HCT116 (cell line): ENCODE measurements at regions not wholly inside any gene's neighbourhood (a gene's known extent, or its start where the extent isn't known, plus 50 kb on each side); places are given as distances from the start of the nearest gene placed in this dataset.

Source experiments
- ATAC-seq: fragments of 200-7000 bp; cut with Tn5 transposase; 2 replicates; pipeline ENCODE4 v1.9.1; 2020; ENCODE audit warnings: mild to moderate bottlenecking, moderate library complexity
- BruUV-seq: library from RNA; stranded (reverse); fragments of 400-500 nt; replicated peaks from 2 replicates; lab custom pipeline; 2021; lab: Mats Ljungman, UMichigan
- CTCF ChIA-PET: fragments of 300-600 bp; sonication (Branson Sonifier 250); formaldehyde crosslinking; loops from one replicate; lab custom pipeline; 2021; ENCODE audit warnings: antibody characterized with exemption; lab: Charles Lee
- POLR2A ChIA-PET: fragments of 300-600, 350-600 bp; sonication (Branson Sonifier 250); formaldehyde crosslinking; loops from one replicate; lab custom pipeline; 2021; ENCODE audit warnings: antibody characterized with exemption; lab: Charles Lee
- RAD21 ChIA-PET, 2 experiments: fragments of 300-600 bp; sonication (Branson Sonifier 250); formaldehyde crosslinking; loops; one replicate each; lab custom pipeline; 2023; ENCODE audit warnings: low total read pairs in 2 of 2; ENCODE audit not compliant: uncharacterized antibody in 2 of 2, unreplicated experiment in 2 of 2, low non-redundant PET in 1 of 2; lab: Charles Lee
- DNase-seq: peaks from one replicate; pipeline ENCODE4 v3.0.0-alpha.2; 2010; ENCODE audit warnings: low read depth, low spot score
- H2AFZ ChIP-seq: fragments of 200-600 bp; shearing (Covaris generic), sonication (generic); 2 replicates; pipeline ENCODE4 v1.6.1; 2017; ENCODE audit warnings: low read depth, mixed run types, mixed read lengths, antibody characterized with exemption, low read length; ENCODE audit not compliant: poor library complexity, severe bottlenecking
- H3K27ac ChIP-seq: 2 replicates; pipeline ENCODE4 v1.5.1; 2012; ENCODE audit warnings: low read depth, low read length
- H3K27me3 ChIP-seq: fragments of 200-600 bp; sonication (generic); 2 replicates; pipeline ENCODE4 v1.6.1; 2016; ENCODE audit warnings: mixed run types, low read length, mixed read lengths; ENCODE audit not compliant: insufficient read depth
- H3K36me3 ChIP-seq, 2 experiments: fragments of 200-500 bp in 1 of 2; fragments of 200-600 bp in 1 of 2; sonication (Bioruptor generic) in 1 of 2; sonication (generic) in 1 of 2; 2 replicates each; pipeline versions ENCODE4 v1.5.1 to v1.6.1; 2014 to 2016; ENCODE audit warnings: low read length in 2 of 2, inconsistent platforms in 1 of 2, mixed read lengths in 1 of 2, mixed run types in 1 of 2; ENCODE audit not compliant: insufficient read depth in 2 of 2, control insufficient read depth in 1 of 2
- H3K4me1 ChIP-seq, 2 experiments: fragments of 200-600 bp in 1 of 2; sonication (generic) in 1 of 2; 2 replicates each; pipeline versions ENCODE4 v1.5.1 to v1.6.1; 2012 to 2017; ENCODE audit warnings: low read length in 2 of 2, inconsistent platforms in 1 of 2, mild to moderate bottlenecking in 1 of 2, mixed read lengths in 1 of 2, mixed run types in 1 of 2, moderate library complexity in 1 of 2; ENCODE audit not compliant: insufficient read depth in 2 of 2, control insufficient read depth in 1 of 2
- H3K4me2 ChIP-seq: fragments of 200-600 bp; sonication (generic); 2 replicates; pipeline ENCODE4 v1.6.1; 2017; ENCODE audit warnings: mixed run types, low read length, mixed read lengths
- H3K4me3 ChIP-seq, 2 experiments: fragments of 200-600 bp in 1 of 2; sonication (generic) in 1 of 2; replicated peaks in 1 of 2; 2 replicates each; pipeline ENCODE4 v1.5.1; 2011 to 2016; ENCODE audit warnings: low read length in 2 of 2, control low read depth in 1 of 2, low read depth in 1 of 2, mild to moderate bottlenecking in 1 of 2, mixed read lengths in 1 of 2, mixed run types in 1 of 2
- H3K79me2 ChIP-seq: fragments of 200-600 bp; sonication (generic); 2 replicates; pipeline ENCODE4 v1.6.1; 2017; ENCODE audit warnings: mild to moderate bottlenecking, mixed run types, low read length, moderate library complexity, mixed read lengths; ENCODE audit not compliant: insufficient read depth
- H3K9ac ChIP-seq: fragments of 200-600 bp; sonication (generic); 2 replicates; pipeline ENCODE4 v1.6.1; 2016; ENCODE audit warnings: low read length, mixed read lengths
- H3K9me2 ChIP-seq: fragments of 200-600 bp; sonication (generic), shearing (Covaris generic); 2 replicates; pipeline ENCODE4 v1.6.1; 2017; ENCODE audit warnings: mixed run types, mild to moderate bottlenecking, moderate library complexity; ENCODE audit not compliant: insufficient read depth
- H3K9me3 ChIP-seq, 2 experiments: fragments of 200-500 bp in 1 of 2; fragments of 200-600 bp in 1 of 2; sonication (Bioruptor generic) in 1 of 2; sonication (generic) in 1 of 2; 2 replicates each; pipeline ENCODE4 v1.6.1; 2014 to 2017; ENCODE audit warnings: low read length in 2 of 2, mixed read lengths in 2 of 2, inconsistent platforms in 1 of 2, low read depth in 1 of 2, mild to moderate bottlenecking in 1 of 2, mixed run types in 1 of 2, moderate library complexity in 1 of 2; ENCODE audit not compliant: control insufficient read depth in 1 of 2, insufficient read depth in 1 of 2
- H4K20me1 ChIP-seq: fragments of 200-600 bp; sonication (generic), shearing (Covaris generic); 2 replicates; pipeline ENCODE4 v1.6.1; 2017; ENCODE audit warnings: mixed run types, mild to moderate bottlenecking, moderate library complexity; ENCODE audit not compliant: insufficient read depth
- CBX3 ChIP-seq: IDR thresholded peaks from 2 replicates; pipeline ENCODE4 v1.6.1; 2012; ENCODE audit warnings: low read depth
- REST ChIP-seq: IDR thresholded peaks from 2 replicates; pipeline ENCODE4 v1.6.1; 2012; ENCODE audit warnings: low read depth
- intact Hi-C: fragments of 100-400 bp; cut with micrococcal nuclease; formaldehyde crosslinking; loops from 2 replicates; pipeline ENCODE4 v1.10.0; 2022

- Histone ChIP-seq H3K27me3 (no peaks in the 10 kb centered on the region), H4K20me1 (no peaks in the 10 kb centered on the region; the same call in 1 of the 2 replicates), H3K4me2 (no peak overlapping the region), H3K4me1 (no peaks in the 10 kb centered on the region), H3K9me3 (no peaks in the 10 kb centered on the region), H3K4me3 (no peak overlapping the region), H3K9me2 (no peaks in the 10 kb centered on the region), H2AFZ (no peak overlapping the region), H3K9ac (no peak overlapping the region), H3K27ac (no peak overlapping the region), H3K79me2 (no peaks in the 10 kb centered on the region), H3K36me3 (no peaks in the 10 kb centered on the region)
- RAD21 ChIA-PET: no interaction called here
- no TSS peak for BruUV-seq
- ATAC-seq (no peak), DNase-seq (no peak)
- CTCF ChIA-PET: no interaction called here
- no peak for TF ChIP-seq CBX3
- POLR2A ChIA-PET: no interaction called here
- intact Hi-C loops: no loop called here
Observed at GRCh38 chr18:41862921-41863320, 92.1 kb upstream of the PIK3C3 start.

GRCh38 chr18:41860987-41861386 is 94.0 kb upstream of the PIK3C3 start:
- no peak overlapping the region for H3K4me3 ChIP-seq
- H3K9me3 ChIP-seq: no peaks in the 10 kb centered on the region
- no peak overlapping the region for H3K27ac ChIP-seq
- H2AFZ ChIP-seq: no peak overlapping the region
- no peaks in the 10 kb centered on the region for H3K4me1 ChIP-seq
- H3K9me2 ChIP-seq: no peaks in the 10 kb centered on the region
- POLR2A ChIA-PET: no interaction called here
- CTCF ChIA-PET: no interaction called here
- no peaks in the 10 kb centered on the region for H3K36me3 ChIP-seq
- H3K9ac ChIP-seq: no peak overlapping the region
- ATAC-seq (no peak), DNase-seq (no peak)
- H3K79me2 ChIP-seq: no peaks in the 10 kb centered on the region
- H3K27me3 ChIP-seq: no peaks in the 10 kb centered on the region
- intact Hi-C loops: no loop called here
- no peaks in the 10 kb centered on the region; the same call in 1 of the 2 replicates for H4K20me1 ChIP-seq
- no peak overlapping the region for H3K4me2 ChIP-seq
- no peak for TF ChIP-seq REST
- no TSS peak for BruUV-seq
- RAD21 ChIA-PET: no interaction called here
